GM23338 (cell line): ENCODE measurements at regions not wholly inside any gene's neighbourhood (a gene's known extent, or its start where the extent isn't known, plus 50 kb on each side); places are given as distances from the start of the nearest gene placed in this dataset.
A peak's percentile ranks its signal among the peaks of the same experiment; 100 is the strongest.

Experiments
- ATAC-seq: fragments of 200-7000 bp; cut with Tn5 transposase; 3 replicates; pipeline ENCODE4 v1.9.1; 2020
- DNase-seq: peaks from one replicate; pipeline ENCODE4 v3.0.0-alpha.2; 2015; ENCODE audit warnings: low spot score
- H2AFZ ChIP-seq: fragments of 200-600 bp; sonication (generic); 2 replicates; pipeline ENCODE4 v1.8.0; 2016; ENCODE audit warnings: antibody characterized with exemption, mild to moderate bottlenecking, moderate library complexity
- H3F3A ChIP-seq: fragments of 200-600 bp; sonication (generic); replicated peaks from 2 replicates; pipeline ENCODE4 v1.8.0; 2017; ENCODE audit warnings: antibody characterized with exemption, mixed run types, low read depth
- H3K27ac ChIP-seq: fragments of 200-600 bp; sonication (generic); 2 replicates; pipeline ENCODE4 v1.6.1; 2016; ENCODE audit warnings: low read depth
- H3K27me3 ChIP-seq: fragments of 200-600 bp; sonication (generic); 2 replicates; pipeline ENCODE4 v1.8.0; 2016; ENCODE audit warnings: mild to moderate bottlenecking, mixed run types, moderate library complexity; ENCODE audit not compliant: insufficient read depth
- H3K36me3 ChIP-seq: fragments of 200-600 bp; sonication (generic); 2 replicates; pipeline ENCODE4 v1.8.0; 2016; ENCODE audit warnings: mild to moderate bottlenecking; ENCODE audit not compliant: insufficient read depth
- H3K4me1 ChIP-seq: fragments of 200-600 bp; sonication (generic); 2 replicates; pipeline ENCODE4 v1.8.0; 2016; ENCODE audit warnings: mild to moderate bottlenecking, moderate library complexity; ENCODE audit not compliant: insufficient read depth
- H3K4me2 ChIP-seq: fragments of 200-600 bp; sonication (generic); 2 replicates; pipeline ENCODE4 v1.7.1; 2017; ENCODE audit warnings: mixed run types
- H3K4me3 ChIP-seq: fragments of 200-600 bp; sonication (generic); 2 replicates; pipeline ENCODE4 v1.6.1; 2016; ENCODE audit warnings: mixed run types
- H3K79me2 ChIP-seq: fragments of 200-600 bp; sonication (generic); replicated peaks from 2 replicates; pipeline ENCODE4 v1.8.0; 2017; ENCODE audit warnings: mild to moderate bottlenecking; ENCODE audit not compliant: insufficient read depth
- H3K9me2 ChIP-seq: fragments of 200-600 bp; sonication (generic); 2 replicates; pipeline ENCODE4 v1.8.0; 2017; ENCODE audit not compliant: insufficient read depth
- H4K20me1 ChIP-seq: fragments of 200-600 bp; sonication (generic); replicated peaks from 2 replicates; pipeline ENCODE4 v1.8.0; 2017; ENCODE audit warnings: mild to moderate bottlenecking; ENCODE audit not compliant: insufficient read depth
- H3K27ac Mint-ChIP-seq: 2 replicates; pipeline ENCODE4 v1.8.0; 2020; ENCODE audit warnings: inconsistent platforms, mild to moderate bottlenecking, moderate library complexity, mixed read lengths
- H3K27me3 Mint-ChIP-seq: 3 replicates; pipeline ENCODE4 v1.8.0; 2022; ENCODE audit warnings: low read depth, mild to moderate bottlenecking, moderate library complexity, mixed read lengths, inconsistent platforms; ENCODE audit not compliant: insufficient read depth, poor library complexity
- H3K36me3 Mint-ChIP-seq: 3 replicates; pipeline ENCODE4 v1.8.0; 2021; ENCODE audit warnings: low read depth, mild to moderate bottlenecking, inconsistent platforms, moderate library complexity, mixed read lengths
- H3K4me1 Mint-ChIP-seq: 3 replicates; pipeline ENCODE4 v1.8.0; 2020; ENCODE audit warnings: mild to moderate bottlenecking, inconsistent platforms, mixed read lengths
- H3K4me3 Mint-ChIP-seq: 3 replicates; pipeline ENCODE4 v1.8.0; 2021; ENCODE audit warnings: moderate library complexity, mild to moderate bottlenecking, inconsistent platforms, mixed read lengths
- H3K9me3 Mint-ChIP-seq: 3 replicates; pipeline ENCODE4 v1.8.0; 2020; ENCODE audit warnings: moderate library complexity, mild to moderate bottlenecking, inconsistent platforms, mixed read lengths
- POLR2AphosphoS5 ChIP-seq: IDR thresholded peaks from 2 replicates; pipeline ENCODE4 v1.6.1; 2016; ENCODE audit warnings: antibody characterized with exemption, low read depth
- TF ChIP-seq, protein P1 (sequence below): IDR thresholded peaks from 2 replicates; pipeline ENCODE4 v1.6.1; 2016; ENCODE audit warnings: antibody characterized with exemption
- TF ChIP-seq, protein P2 (sequence below): fragments of 250-450 bp; sonication (Bioruptor Pico); IDR thresholded peaks from 2 replicates; pipeline ENCODE4 v1.5.0; 2020; ENCODE audit warnings: mild to moderate bottlenecking, moderate library complexity

DNA sequence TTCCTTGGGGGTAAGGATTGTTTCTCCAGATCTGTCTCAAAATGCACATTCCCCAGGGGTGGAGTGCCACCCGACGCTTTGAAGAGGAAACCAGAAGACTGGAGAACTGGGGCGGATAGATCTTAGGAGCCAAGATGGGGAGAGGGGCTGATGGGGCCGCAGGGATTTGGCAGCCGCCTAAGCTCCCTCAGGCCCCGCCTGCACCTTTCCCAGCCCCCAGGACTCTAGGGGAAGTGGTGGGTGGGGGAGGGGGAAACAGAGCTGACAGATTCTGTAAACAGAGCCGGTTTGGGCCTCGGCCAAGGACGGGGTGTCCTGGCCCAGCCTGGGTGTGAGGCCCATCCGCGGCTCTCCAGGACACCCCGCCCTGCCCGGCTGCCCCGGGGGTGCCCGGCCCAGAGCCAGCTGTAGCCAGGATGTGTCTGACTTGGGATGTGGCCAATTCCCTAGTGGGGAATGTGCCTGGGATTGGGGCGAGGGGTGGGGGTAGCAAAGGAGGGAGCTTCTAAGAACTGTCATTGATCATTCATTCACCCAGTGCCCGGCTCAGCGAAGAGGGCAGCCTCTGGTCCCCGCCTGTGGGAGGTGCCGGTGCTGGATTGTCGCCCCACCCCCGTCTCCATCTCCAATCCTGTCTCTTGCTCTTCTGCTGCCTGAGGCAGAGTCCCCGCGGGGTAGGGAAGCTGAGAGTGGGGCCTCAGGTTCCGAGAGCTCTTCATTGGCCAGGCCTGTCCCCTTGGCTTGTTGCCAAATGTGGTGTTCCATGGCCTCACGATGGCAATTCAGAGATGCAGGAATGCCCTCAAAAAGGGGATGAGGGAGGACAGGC is 54.8 kb upstream of the CDKN2AIPNL start:
- H3K27ac ChIP-seq: peak overlapping the region; percentile 99
- H3K4me2 ChIP-seq: peak overlapping the region; percentile 100
- peak overlapping the region; percentile 94 for H2AFZ ChIP-seq
- TF ChIP-seq, protein P1, sequence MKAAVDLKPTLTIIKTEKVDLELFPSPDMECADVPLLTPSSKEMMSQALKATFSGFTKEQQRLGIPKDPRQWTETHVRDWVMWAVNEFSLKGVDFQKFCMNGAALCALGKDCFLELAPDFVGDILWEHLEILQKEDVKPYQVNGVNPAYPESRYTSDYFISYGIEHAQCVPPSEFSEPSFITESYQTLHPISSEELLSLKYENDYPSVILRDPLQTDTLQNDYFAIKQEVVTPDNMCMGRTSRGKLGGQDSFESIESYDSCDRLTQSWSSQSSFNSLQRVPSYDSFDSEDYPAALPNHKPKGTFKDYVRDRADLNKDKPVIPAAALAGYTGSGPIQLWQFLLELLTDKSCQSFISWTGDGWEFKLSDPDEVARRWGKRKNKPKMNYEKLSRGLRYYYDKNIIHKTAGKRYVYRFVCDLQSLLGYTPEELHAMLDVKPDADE: peak; percentile 27; the same call in 1 of the 2 replicates
- no peak for TF ChIP-seq POLR2AphosphoS5
- TF ChIP-seq, protein P2, sequence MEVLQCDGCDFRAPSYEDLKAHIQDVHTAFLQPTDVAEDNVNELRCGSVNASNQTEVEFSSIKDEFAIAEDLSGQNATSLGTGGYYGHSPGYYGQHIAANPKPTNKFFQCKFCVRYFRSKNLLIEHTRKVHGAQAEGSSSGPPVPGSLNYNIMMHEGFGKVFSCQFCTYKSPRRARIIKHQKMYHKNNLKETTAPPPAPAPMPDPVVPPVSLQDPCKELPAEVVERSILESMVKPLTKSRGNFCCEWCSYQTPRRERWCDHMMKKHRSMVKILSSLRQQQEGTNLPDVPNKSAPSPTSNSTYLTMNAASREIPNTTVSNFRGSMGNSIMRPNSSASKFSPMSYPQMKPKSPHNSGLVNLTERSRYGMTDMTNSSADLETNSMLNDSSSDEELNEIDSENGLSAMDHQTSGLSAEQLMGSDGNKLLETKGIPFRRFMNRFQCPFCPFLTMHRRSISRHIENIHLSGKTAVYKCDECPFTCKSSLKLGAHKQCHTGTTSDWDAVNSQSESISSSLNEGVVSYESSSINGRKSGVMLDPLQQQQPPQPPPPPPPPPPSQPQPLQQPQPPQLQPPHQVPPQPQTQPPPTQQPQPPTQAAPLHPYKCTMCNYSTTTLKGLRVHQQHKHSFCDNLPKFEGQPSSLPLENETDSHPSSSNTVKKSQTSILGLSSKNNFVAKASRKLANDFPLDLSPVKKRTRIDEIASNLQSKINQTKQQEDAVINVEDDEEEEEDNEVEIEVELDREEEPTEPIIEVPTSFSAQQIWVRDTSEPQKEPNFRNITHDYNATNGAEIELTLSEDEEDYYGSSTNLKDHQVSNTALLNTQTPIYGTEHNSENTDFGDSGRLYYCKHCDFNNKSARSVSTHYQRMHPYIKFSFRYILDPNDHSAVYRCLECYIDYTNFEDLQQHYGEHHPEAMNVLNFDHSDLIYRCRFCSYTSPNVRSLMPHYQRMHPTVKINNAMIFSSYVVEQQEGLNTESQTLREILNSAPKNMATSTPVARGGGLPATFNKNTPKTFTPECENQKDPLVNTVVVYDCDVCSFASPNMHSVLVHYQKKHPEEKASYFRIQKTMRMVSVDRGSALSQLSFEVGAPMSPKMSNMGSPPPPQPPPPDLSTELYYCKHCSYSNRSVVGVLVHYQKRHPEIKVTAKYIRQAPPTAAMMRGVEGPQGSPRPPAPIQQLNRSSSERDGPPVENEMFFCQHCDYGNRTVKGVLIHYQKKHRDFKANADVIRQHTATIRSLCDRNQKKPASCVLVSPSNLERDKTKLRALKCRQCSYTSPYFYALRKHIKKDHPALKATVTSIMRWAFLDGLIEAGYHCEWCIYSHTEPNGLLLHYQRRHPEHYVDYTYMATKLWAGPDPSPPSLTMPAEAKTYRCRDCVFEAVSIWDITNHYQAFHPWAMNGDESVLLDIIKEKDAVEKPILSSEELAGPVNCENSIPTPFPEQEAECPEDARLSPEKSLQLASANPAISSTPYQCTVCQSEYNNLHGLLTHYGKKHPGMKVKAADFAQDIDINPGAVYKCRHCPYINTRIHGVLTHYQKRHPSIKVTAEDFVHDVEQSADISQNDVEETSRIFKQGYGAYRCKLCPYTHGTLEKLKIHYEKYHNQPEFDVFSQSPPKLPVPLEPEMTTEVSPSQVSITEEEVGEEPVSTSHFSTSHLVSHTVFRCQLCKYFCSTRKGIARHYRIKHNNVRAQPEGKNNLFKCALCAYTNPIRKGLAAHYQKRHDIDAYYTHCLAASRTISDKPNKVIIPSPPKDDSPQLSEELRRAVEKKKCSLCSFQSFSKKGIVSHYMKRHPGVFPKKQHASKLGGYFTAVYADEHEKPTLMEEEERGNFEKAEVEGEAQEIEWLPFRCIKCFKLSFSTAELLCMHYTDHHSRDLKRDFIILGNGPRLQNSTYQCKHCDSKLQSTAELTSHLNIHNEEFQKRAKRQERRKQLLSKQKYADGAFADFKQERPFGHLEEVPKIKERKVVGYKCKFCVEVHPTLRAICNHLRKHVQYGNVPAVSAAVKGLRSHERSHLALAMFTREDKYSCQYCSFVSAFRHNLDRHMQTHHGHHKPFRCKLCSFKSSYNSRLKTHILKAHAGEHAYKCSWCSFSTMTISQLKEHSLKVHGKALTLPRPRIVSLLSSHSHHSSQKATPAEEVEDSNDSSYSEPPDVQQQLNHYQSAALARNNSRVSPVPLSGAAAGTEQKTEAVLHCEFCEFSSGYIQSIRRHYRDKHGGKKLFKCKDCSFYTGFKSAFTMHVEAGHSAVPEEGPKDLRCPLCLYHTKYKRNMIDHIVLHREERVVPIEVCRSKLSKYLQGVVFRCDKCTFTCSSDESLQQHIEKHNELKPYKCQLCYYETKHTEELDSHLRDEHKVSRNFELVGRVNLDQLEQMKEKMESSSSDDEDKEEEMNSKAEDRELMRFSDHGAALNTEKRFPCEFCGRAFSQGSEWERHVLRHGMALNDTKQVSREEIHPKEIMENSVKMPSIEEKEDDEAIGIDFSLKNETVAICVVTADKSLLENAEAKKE: no peak
- peaks cover 16% of the 10 kb centered on the region for H3K4me1 ChIP-seq
- H3K4me1 Mint-ChIP-seq: peaks cover 22% of the 10 kb centered on the region
- H3K36me3 Mint-ChIP-seq: no peaks in the 10 kb centered on the region
- H3K9me2 ChIP-seq: no peaks in the 10 kb centered on the region
- no peaks in the 10 kb centered on the region for H4K20me1 ChIP-seq
- peak overlapping the region; percentile 87 for H3K4me3 Mint-ChIP-seq
- DNase-seq (peak; percentile 90), ATAC-seq (peak; percentile 84)
- no peaks in the 10 kb centered on the region for H3K27me3 ChIP-seq
- peak overlapping the region; percentile 95 for H3K4me3 ChIP-seq
- peaks cover 4% of the 10 kb centered on the region for H3K27me3 Mint-ChIP-seq
- no peaks in the 10 kb centered on the region for H3K36me3 ChIP-seq
- H3K27ac Mint-ChIP-seq: peak overlapping the region; percentile 98
- H3K9me3 Mint-ChIP-seq: no peaks in the 10 kb centered on the region
- peaks cover 15% of the 10 kb centered on the region for H3F3A ChIP-seq
- H3K79me2 ChIP-seq: no peaks in the 10 kb centered on the region
